SU-DHL-6 (cell line): ENCODE measurements at regions not wholly inside any gene's neighbourhood (a gene's known extent, or its start where the extent isn't known, plus 50 kb on each side); places are given as distances from the start of the nearest gene placed in this dataset.

Source experiments
- EZH2phosphoT487 ChIP-seq: fragments of 200-600 bp; sonication (generic), shearing (Covaris generic); conservative IDR thresholded peaks from 2 replicates; pipeline ENCODE4 v1.6.1; 2018; ENCODE audit warnings: mild to moderate bottlenecking, antibody characterized with exemption, low read length, moderate library complexity, mixed read lengths
- TF ChIP-seq, protein P1 (sequence below): fragments of 200-600 bp; sonication (generic); IDR thresholded peaks from one replicate; pipeline ENCODE4 v1.5.1; 2017; ENCODE audit warnings: antibody characterized with exemption, mild to moderate bottlenecking, low read length, moderate library complexity; ENCODE audit not compliant: insufficient read depth, poor library complexity, severe bottlenecking

DNA sequence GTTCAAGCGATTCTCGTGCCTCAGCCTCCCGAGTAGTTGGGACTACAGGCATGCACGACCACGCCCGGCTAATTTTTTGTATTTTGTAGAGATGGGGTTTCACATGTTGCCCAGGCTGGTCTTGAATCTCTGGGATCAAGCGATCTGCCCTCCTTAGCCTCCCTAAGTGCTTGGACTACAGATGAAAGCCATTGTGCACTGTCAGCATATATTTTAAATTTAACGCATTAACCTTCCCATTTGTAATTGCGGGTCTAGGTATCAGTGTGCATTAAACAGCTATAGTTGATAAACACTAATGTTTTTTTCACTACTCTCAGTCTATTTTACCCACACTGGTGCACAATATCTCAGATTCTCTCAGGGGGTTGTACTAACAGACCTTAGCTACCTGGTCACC, 1930.8 kb downstream of the C4orf33 start:
- TF ChIP-seq, protein P1, sequence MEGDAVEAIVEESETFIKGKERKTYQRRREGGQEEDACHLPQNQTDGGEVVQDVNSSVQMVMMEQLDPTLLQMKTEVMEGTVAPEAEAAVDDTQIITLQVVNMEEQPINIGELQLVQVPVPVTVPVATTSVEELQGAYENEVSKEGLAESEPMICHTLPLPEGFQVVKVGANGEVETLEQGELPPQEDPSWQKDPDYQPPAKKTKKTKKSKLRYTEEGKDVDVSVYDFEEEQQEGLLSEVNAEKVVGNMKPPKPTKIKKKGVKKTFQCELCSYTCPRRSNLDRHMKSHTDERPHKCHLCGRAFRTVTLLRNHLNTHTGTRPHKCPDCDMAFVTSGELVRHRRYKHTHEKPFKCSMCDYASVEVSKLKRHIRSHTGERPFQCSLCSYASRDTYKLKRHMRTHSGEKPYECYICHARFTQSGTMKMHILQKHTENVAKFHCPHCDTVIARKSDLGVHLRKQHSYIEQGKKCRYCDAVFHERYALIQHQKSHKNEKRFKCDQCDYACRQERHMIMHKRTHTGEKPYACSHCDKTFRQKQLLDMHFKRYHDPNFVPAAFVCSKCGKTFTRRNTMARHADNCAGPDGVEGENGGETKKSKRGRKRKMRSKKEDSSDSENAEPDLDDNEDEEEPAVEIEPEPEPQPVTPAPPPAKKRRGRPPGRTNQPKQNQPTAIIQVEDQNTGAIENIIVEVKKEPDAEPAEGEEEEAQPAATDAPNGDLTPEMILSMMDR: no peak
- no peak for TF ChIP-seq EZH2phosphoT487
